HG03432 (cell line): ENCODE measurements at regions not wholly inside any gene's neighbourhood (a gene's known extent, or its start where the extent isn't known, plus 50 kb on each side); places are given as distances from the start of the nearest gene placed in this dataset.
A peak's percentile ranks its signal among the peaks of the same experiment; 100 is the strongest.
"Not testable (repeated sequence)": the region's sequence is repeated elsewhere in the genome, so short reads cannot be mapped to it uniquely, and the experiment has no call there.

ENCODE experiments used
- ATAC-seq: cut with Tn5 transposase; IDR thresholded peaks from one replicate; pipeline ENCODE4 v1.9.1; 2021; ENCODE audit warnings: mild to moderate bottlenecking, moderate library complexity; ENCODE audit not compliant: unreplicated experiment

- ATAC-seq, result not testable (repeated sequence)
Observed at GRCh38 chr2:111439237-111439636, 318.5 kb downstream of the BCL2L11 start.

- not testable (repeated sequence) for ATAC-seq
Observed at GRCh38 chr2:111441614-111442013, 320.9 kb downstream of the BCL2L11 start.

GRCh38 chr2:111442767-111443454 is 322.2 kb downstream of the BCL2L11 start:
- ATAC-seq, result not testable (repeated sequence)

GRCh38 chr2:111444516-111444915 is 323.8 kb downstream of the BCL2L11 start:
- ATAC-seq, result not testable (repeated sequence)

- ATAC-seq, result not testable (repeated sequence)
Observed at GRCh38 chr2:111445191-111445929, 324.6 kb downstream of the BCL2L11 start.

GRCh38 chr2:111445941-111446340 is 325.2 kb downstream of the BCL2L11 start:
- not testable (repeated sequence) for ATAC-seq

GRCh38 chr2:111447482-111447881 is 326.8 kb downstream of the BCL2L11 start:
- not testable (repeated sequence) for ATAC-seq

GRCh38 chr2:111448796-111449195 is 328.1 kb downstream of the BCL2L11 start:
- ATAC-seq, result not testable (repeated sequence)

GRCh38 chr2:111450526-111450925 is 329.8 kb downstream of the BCL2L11 start:
- ATAC-seq, result not testable (repeated sequence)

- not testable (repeated sequence) for ATAC-seq
Observed at GRCh38 chr2:111451692-111452199, 331.0 kb downstream of the BCL2L11 start.

GRCh38 chr2:111452208-111452607 is 331.5 kb downstream of the BCL2L11 start:
- peak; percentile 64 for ATAC-seq

- ATAC-seq, result not testable (repeated sequence)
Observed at GRCh38 chr2:111453308-111453707, 332.6 kb downstream of the BCL2L11 start.

- not testable (repeated sequence) for ATAC-seq
Observed at GRCh38 chr2:111453816-111454215, 333.1 kb downstream of the BCL2L11 start.

- peak; percentile 84 for ATAC-seq
Observed at GRCh38 chr2:111454404-111454803, 333.7 kb downstream of the BCL2L11 start.

GRCh38 chr2:111455016-111456015 is 334.6 kb downstream of the BCL2L11 start:
- ATAC-seq, result not testable (repeated sequence)

- ATAC-seq, result not testable (repeated sequence)
Observed at GRCh38 chr2:111457191-111457590, 336.5 kb downstream of the BCL2L11 start.

- ATAC-seq, result not testable (repeated sequence)
Observed at GRCh38 chr2:111460901-111461300, 340.2 kb downstream of the BCL2L11 start.

GRCh38 chr2:111461831-111462230 is 341.1 kb downstream of the BCL2L11 start:
- not testable (repeated sequence) for ATAC-seq

GRCh38 chr2:111462572-111462971 is 341.9 kb downstream of the BCL2L11 start:
- not testable (repeated sequence) for ATAC-seq

GRCh38 chr2:111463238-111463848 is 342.6 kb downstream of the BCL2L11 start:
- not testable (repeated sequence) for ATAC-seq
